ENCODE measurements at regions not wholly inside any gene's neighbourhood (a gene's known extent, or its start where the extent isn't known, plus 50 kb on each side); places are given as distances from the start of the nearest gene placed in this dataset.
"Not testable (repeated sequence)": the region's sequence is repeated elsewhere in the genome, so short reads cannot be mapped to it uniquely, and the experiment has no call there.

DNA sequence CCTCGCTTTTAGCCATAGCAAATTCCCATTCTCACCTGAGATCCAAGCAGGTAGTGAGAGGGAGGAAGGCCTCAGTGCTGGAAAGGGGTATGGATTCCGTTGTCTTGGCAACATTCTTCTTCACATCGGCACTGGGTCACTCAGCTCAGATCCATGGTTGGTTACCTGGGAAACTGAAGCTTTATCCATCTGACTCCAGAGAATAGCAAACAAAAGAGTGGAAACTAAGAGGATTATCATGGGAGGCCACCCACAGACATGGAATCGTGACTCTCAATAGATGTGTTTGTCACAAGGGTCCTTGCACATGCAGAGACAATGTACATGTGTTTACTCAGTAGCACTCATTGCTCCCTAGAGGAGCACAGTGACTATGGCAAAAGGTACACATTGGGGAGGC lies 81.0 kb downstream of the MAGED4 start:
- H3K79me2 ChIP-seq (ENCODE audit: control insufficient read depth, insufficient read depth, low read length) = no peaks in the 10 kb centered on the region
- ChIA-PET RAD21 (ENCODE audit: unreplicated experiment) (no interaction called here), POLR2A (no interaction called here), CTCF (no interaction called here), SMC1A (ENCODE audit: uncharacterized antibody, unreplicated experiment) (no interaction called here)
- H2AFZ ChIP-seq (ENCODE audit: control insufficient read depth, low read depth, low read length) = no peak overlapping the region
- no peak overlapping the region for H3K4me3 ChIP-seq
- H3K9me3 ChIP-seq (replicated peaks; ENCODE audit: control insufficient read depth, insufficient read depth, low read length) = no peaks in the 10 kb centered on the region
- no peaks in the 10 kb centered on the region; the same call in none of the 2 replicates for H3K4me1 ChIP-seq (ENCODE audit: control insufficient read depth, insufficient read depth, low read length)
- no peak overlapping the region for H3K9ac ChIP-seq (ENCODE audit: control insufficient read depth, insufficient read depth, low read length)
- intact Hi-C loops (cut with micrococcal nuclease; ENCODE audit: unreplicated experiment) (no loop called here), in situ Hi-C loops (cut with MboI) (loop anchor here (10.0 kb wide), 1 partner anchor 651 kb away; the partner anchor contains the start of gene CENPVL3)
- no TSS peak for BruUV-seq (replicated peaks)
- 30% methylated on average over 4 of the region's 4 CpGs for WGBS (ENCODE audit: insufficient coverage, insufficient replicate concordance, low lambda C conversion rate, missing lambda C conversion rate)
- DNase-seq (ENCODE audit: low read depth, low spot score) (no peak), ATAC-seq (no peak), FAIRE-seq (no peak)
- H3K27ac ChIP-seq (ENCODE audit: control insufficient read depth, insufficient read depth) = no peak overlapping the region
- no peaks in the 10 kb centered on the region for H3K27me3 ChIP-seq (replicated peaks in 1 of 2; ENCODE audit: control insufficient read depth in 2 of 2, insufficient read depth in 2 of 2, low read length in 1 of 2)
- H4K20me1 ChIP-seq (ENCODE audit: control insufficient read depth, insufficient read depth) = no peaks in the 10 kb centered on the region
- H3K36me3 ChIP-seq (ENCODE audit: control insufficient read depth in 2 of 2, insufficient read depth in 2 of 2, low read length in 1 of 2) = no peaks in the 10 kb centered on the region
- no peak for TF ChIP-seq TBL1XR1 (IDR thresholded peaks at IDR 0.05; ENCODE audit: low read depth, low read length)
- TF ChIP-seq, protein P1, sequence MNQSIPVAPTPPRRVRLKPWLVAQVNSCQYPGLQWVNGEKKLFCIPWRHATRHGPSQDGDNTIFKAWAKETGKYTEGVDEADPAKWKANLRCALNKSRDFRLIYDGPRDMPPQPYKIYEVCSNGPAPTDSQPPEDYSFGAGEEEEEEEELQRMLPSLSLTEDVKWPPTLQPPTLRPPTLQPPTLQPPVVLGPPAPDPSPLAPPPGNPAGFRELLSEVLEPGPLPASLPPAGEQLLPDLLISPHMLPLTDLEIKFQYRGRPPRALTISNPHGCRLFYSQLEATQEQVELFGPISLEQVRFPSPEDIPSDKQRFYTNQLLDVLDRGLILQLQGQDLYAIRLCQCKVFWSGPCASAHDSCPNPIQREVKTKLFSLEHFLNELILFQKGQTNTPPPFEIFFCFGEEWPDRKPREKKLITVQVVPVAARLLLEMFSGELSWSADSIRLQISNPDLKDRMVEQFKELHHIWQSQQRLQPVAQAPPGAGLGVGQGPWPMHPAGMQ (IDR thresholded peaks at IDR 0.05; ENCODE audit: borderline replicate concordance) = no peak
- TF ChIP-seq GATAD2B (conservative IDR thresholded peaks at IDR 0.05; ENCODE audit: low read depth) = no peak
- TF ChIP-seq MEF2B (IDR thresholded peaks at IDR 0.05; ENCODE audit: partially characterized antibody, poor library complexity, severe bottlenecking) = no peak
- TF ChIP-seq PAX8 (IDR thresholded peaks at IDR 0.05) = no peak
- TF ChIP-seq ZNF217 (IDR thresholded peaks at IDR 0.05) = no peak
- TF ChIP-seq SMAD1 (IDR thresholded peaks at IDR 0.05; ENCODE audit: low read depth, partially characterized antibody) = no peak
- TF ChIP-seq HDAC2 (IDR thresholded peaks at IDR 0.05) = no peak
- H3K4me2 ChIP-seq (ENCODE audit: control insufficient read depth, insufficient read depth) = no peak overlapping the region

DNA sequence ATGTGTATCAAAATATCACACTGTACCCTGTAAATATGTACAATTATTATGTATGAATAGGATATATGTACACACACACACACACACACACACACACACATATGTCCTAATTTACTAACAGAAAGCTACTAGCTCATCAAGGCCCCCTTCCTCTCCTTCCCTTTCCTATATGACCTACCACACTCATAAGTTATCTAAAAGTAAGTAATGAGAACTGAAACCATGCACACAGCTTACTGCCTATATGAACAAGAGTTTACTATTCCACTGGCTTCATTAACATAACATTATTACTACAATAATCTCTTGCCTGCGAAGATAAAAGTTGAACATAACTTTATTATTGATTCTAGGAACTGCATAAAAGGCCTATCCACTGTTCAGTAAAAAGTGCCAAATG lies 83.8 kb downstream of the MAGED4 start:
- H2AFZ ChIP-seq (ENCODE audit: control insufficient read depth, low read depth, low read length); H3K9ac ChIP-seq (ENCODE audit: control insufficient read depth, insufficient read depth, low read length); intact Hi-C loops (cut with micrococcal nuclease; ENCODE audit: unreplicated experiment); H3K4me2 ChIP-seq (ENCODE audit: control insufficient read depth, insufficient read depth); CTCF ChIA-PET; SMC1A ChIA-PET (ENCODE audit: uncharacterized antibody, unreplicated experiment); POLR2A ChIA-PET; DNase-seq (ENCODE audit: low read depth, low spot score); H3K27ac ChIP-seq (ENCODE audit: control insufficient read depth, insufficient read depth); H3K9me3 ChIP-seq (replicated peaks; ENCODE audit: control insufficient read depth, insufficient read depth, low read length); H3K4me1 ChIP-seq (ENCODE audit: control insufficient read depth, insufficient read depth, low read length); H3K36me3 ChIP-seq (ENCODE audit: control insufficient read depth in 2 of 2, insufficient read depth in 2 of 2, low read length in 1 of 2); H4K20me1 ChIP-seq (ENCODE audit: control insufficient read depth, insufficient read depth); H3K27me3 ChIP-seq (replicated peaks in 1 of 2; ENCODE audit: control insufficient read depth in 2 of 2, insufficient read depth in 2 of 2, low read length in 1 of 2); FAIRE-seq; H3K79me2 ChIP-seq (ENCODE audit: control insufficient read depth, insufficient read depth, low read length); H3K4me3 ChIP-seq; BruUV-seq (replicated peaks); RAD21 ChIA-PET (ENCODE audit: unreplicated experiment); ATAC-seq: not testable (repeated sequence)
- 3% methylated on average over 1 of the region's 1 CpG for WGBS (ENCODE audit: insufficient coverage, insufficient replicate concordance, low lambda C conversion rate, missing lambda C conversion rate)
- in situ Hi-C loops (cut with MboI) = loop anchor here (10.0 kb wide), 1 partner anchor 654 kb away; the partner anchor contains the start of gene CENPVL3

All from GM12878 (cell line).